HG02678 (cell line): ENCODE measurements at regions not wholly inside any gene's neighbourhood (a gene's known extent, or its start where the extent isn't known, plus 50 kb on each side); places are given as distances from the start of the nearest gene placed in this dataset.

Experiments
- ATAC-seq: cut with Tn5 transposase; IDR thresholded peaks from one replicate; pipeline ENCODE4 v1.9.1; 2021; ENCODE audit warnings: mild to moderate bottlenecking, moderate library complexity; ENCODE audit not compliant: unreplicated experiment

DNA sequence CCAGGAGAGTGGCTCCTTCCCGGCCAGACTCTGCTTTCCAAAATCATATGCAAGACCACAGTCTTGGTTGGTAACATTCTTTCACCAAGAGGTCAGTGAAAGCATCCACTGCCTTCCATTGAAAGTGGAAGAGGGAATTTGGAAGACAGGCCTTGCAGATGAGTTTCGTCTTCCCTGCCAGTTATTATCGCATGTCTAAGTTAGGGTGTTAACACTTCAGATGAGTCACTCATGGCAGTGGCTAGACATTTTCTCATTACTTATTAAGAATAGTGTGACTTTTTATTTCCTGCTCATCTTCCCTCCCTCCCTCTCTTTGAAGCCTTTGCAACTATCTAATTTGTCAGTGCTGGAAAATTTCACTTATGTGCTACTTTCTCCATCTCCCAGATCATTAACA lies 102.9 kb upstream of the EPB41L3 start:
- ATAC-seq, result no peak

DNA sequence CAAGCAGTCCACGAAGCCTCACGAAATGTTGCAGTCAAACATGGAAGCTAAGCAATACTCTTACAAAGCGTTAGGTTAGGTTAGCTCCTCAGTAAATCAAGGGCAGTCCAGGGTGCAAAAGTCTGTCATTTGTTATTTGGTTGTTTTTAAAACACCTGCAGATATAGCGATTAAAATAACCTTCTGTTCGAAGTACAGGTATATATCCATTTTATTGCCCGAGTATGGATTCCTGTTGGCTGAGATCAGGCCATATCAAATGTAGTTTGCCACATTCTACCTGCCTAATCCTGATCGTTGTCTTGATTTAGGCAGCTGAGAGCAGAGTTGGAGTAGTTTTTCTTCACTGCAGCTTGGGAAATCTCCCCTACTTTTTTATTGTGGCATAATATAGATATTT lies 99.5 kb upstream of the EPB41L3 start:
- ATAC-seq, result no peak

DNA sequence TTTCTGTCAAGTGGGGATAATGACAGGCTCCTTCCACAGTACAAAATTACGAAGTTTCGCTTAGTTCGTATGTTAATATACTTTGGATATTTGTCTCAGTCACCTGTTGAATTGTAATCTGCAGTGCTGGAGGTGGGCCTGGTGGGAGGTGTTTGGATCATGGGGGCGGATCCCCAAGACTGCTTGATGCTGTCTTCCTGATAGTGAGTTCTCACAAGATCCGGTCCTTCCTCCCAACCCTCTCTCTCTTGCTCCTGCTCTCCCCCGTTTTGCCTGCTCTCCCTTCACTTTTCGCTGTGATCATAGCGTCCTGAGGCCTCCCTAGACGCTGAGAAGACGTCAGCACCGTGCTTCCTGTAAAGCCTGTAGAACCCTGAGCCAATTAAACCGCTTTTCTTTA lies 97.1 kb upstream of the EPB41L3 start:
- no peak for ATAC-seq

DNA sequence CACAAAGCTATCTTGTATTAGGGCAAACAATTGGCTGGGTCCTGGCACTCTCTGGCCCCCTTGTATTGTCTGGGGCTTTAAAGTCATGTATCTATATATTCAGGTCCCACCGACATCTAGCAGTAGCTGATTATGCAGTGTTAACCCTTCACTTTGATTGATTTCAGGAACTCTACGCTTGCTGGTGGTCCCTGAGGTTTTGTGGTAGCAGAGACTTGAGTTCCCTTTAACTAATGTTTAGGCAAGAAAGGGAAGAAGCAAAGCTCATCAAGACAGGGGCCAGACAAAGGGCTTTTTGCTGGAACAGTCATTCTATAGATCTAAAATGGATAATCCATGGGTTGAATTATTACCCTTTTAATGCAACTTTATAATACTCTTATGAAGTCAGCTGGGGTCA lies 95.3 kb upstream of the EPB41L3 start:
- ATAC-seq, result no peak

DNA sequence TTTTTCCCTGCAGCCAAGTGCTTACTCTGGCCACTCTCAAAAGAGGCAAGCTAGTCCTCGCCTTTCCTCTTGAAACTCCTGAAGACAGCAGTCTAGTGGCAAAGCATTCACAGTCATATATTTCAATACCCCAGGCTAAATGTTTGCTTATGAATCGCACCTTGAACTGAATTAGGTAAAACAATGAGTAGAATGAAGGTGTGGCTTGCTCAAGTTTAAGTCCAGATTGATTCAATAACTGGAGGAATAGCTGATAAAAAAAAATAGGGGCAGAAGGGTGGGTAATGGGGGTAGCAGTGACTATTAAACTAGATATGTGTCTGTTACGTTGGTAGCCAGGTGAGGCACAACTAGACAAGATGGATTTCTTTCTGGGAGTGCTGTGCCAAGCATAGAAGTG lies 88.2 kb upstream of the EPB41L3 start:
- ATAC-seq, result no peak

DNA sequence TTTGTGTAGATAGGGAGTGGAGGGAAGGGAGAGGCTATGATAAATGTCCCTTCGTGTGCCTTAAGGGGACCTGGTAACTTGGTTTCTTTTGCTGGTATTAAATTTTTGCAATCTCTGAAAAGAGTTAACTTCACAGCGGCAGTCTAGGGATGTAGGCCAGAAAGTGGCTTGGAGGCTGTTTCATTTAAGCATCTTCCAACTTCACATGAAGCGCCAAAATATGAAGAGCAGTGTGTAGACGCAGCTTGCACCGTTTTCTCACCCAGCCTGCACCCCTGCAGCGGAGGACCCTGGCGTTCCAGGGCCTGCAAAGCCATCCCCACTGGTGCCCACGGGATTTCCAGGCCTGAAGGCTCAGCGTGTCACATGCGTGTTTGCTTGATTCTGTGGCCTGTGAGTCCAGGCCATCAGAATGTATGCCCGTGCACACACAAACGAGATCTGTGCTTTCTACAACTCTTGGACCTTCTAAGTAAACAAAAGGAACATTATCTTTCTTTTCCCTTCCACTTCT lies 87.2 kb upstream of the EPB41L3 start:
- no peak for ATAC-seq

DNA sequence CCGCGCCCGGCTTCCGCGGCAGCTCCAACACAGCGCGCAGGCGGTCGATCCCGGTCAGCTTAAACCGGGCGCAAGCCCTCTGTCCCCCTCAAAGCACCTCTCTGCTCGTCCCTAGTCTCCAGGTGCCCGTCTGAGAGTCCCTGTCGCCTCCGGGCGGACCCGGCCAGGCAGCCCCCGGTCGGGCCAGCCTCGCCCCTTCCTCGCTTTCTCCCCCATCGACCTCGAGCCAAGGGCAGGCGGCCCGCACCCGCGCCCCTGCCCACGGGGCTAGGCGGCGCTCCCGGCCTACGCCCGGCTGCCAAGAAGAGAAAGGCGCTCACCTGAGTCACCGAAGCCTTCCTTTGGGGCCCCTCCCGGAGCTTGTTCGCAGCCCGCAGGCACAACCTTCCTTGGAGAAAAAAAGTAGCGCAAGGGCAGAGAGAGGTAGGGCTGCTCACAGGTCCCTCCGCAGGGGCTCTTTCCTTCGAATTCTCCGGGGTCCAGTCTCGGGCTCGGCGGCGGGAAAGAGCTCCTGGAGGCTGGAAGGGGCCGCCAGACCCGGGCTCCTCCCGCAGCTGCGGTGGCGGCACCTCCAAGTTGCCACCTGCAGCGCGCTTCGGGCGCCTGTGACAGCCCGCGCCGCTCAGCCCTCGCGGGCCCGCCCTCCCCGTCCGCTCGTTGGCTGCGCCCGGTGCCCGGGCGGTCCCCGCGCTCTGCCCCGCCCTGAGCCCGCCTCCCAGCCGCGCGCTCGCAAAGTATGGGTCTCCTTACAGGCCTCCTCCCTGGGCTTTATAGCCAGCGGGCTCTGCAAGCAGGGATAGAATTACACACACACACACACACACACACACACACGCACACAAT lies 86.5 kb upstream of the EPB41L3 start:
- peak; percentile 66 for ATAC-seq

DNA sequence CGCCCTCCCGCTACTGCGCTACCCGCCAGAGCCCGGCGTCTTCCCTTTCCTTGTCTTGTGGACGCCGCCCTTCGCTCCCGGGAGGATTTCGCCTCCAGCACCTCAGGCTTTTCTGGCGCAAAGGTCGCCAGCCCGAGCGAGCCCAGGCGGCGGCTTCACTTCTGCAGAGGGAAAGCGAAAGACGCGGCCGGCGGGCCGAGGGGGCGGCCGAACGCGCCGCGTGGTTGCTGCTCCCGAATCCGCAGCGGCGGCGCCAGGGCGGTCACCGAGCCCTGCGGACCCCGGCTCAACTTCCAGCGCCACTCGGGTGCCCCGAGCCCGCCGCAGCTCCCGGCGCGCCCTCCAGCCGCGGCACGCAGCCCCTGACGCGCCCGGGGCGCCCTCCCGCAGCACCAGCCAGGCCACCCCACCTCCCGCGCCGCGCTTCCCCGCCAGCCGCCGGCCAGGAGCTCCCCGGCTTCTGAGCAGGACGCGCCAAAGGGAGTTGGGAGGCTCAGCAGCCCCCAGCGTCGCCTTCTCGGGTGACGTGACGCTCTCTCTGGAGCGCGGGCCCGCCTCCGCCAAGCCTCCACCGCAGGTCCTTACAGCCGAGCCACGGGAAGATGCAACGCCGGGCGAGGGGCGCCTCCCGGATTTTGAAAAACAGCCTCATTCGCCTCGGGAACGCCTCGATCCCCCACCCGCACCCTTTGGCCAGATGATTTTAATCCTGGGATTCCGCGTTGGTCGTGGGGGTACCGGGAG lies 84.9 kb upstream of the EPB41L3 start:
- no peak for ATAC-seq

DNA sequence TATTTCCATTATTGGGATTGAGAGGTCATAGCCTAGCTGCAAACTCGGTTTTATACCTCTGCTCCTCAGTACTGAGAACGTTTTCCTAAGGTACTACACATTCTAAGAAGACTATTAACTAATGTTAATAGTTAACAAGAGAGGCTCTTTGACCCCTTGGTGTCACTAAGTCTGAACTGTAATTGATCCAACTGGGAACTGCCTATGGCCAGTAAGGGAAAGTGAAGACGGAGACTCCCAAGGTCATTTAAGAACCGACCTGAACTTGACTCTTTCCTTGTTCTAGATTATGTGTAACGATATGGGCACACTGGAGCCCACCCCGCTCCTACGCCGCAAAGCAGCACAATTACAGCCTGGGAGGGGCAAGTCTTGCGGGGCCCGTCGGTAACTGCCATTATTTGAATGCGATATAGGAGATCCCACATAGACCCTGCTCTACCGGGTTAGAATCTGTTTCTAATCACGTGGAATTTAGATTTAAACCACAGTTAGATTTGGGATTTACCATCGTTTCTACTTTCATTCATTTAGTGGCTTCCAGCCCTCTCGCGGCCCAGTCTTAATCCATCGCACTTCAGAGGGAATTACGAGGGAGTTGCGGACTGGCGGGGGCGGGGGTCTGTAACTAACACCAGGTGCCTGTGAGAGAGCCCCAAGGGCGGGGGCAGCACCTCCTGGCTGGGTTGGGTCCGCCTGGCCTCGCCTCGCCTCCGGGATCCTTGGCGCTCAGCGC lies 84.1 kb upstream of the EPB41L3 start:
- ATAC-seq, result no peak

DNA sequence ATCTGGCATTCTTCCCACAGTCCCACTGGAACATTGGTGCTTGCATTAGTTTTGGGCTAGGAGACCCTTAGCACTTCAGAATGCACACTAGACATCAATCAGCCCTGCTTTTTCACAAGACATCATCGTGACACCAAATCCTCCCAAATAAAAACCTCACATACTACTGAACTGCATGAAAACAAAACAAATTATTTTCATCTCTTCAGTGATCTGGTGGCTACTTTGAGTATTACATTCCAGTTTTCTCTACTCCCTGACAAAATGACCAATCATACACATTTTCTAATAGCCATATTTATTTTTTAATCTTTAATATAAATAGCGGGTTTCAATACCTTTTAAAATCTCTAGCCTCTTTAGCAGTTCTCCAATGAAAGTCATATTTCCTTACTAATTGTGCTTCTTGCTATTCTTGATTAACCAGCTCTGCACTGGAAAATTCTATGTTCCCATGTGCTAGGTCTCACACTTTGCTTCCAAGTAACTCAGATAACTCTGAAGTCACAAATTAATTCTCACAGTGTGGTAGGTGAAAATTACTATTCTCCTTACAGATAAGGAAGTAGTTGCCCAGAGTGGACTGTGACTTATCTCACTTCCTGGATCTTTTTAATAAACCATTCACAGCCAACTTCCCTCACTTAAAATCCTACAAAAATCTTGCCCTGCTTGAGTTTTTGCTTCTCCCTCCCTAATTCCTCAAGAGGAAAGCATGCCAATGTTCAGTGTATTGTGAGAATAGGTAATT lies 82.5 kb upstream of the EPB41L3 start:
- ATAC-seq, result no peak

DNA sequence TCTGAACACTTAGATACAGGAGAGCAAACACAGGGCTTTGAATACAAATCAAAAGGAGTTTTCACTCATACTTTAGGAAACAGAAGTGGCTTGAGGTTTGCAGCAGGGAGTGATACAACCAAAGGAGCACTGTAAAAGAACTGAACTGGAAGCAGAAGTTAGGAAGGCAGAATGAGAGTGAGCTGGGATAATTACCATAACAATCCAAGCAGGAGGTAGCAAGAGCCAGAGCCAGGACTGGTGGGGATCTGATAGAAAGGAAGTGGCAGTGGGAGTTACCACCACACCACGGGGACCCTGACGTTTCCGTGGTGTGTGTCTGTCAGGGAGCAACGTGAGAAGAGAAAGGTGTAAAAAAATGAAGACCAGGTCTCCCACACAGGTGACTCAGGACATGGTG lies 81.3 kb upstream of the EPB41L3 start:
- no peak for ATAC-seq

DNA sequence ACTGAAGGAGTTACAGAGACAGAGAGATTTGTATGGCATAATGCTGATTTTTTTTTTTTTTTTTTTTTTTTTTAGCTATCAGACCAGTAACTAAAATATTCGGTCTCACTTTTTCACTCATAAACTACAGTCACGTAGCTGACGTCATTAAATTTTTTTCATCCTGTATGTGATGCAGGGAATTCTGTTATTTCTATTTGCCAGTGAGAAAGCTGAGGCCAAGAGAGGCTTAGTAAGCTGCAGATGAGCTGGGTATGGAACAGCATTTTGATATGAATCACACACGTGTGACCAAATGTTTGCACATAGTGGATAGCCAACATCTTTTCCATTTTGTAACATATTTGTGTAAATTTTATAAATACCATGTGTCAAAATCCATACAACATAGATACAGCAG lies 79.1 kb upstream of the EPB41L3 start:
- ATAC-seq, result no peak

DNA sequence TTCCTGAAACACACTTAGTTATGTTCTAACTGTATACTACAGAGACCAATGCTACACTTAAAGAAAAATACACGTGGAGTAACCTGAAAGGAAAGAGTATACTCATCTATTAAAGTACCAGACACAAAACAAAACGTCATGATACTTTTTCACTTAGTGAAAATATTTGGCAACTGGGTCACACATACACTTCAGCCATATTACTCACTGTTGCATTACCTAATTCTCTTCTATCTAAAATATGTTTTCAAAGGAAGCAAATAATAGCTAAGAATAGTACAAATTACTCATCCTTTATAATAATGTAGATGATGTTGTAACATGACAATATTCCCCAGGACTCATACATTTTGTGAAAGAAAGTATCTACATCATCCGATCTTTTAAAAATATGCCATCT lies 76.5 kb upstream of the EPB41L3 start:
- no peak for ATAC-seq

DNA sequence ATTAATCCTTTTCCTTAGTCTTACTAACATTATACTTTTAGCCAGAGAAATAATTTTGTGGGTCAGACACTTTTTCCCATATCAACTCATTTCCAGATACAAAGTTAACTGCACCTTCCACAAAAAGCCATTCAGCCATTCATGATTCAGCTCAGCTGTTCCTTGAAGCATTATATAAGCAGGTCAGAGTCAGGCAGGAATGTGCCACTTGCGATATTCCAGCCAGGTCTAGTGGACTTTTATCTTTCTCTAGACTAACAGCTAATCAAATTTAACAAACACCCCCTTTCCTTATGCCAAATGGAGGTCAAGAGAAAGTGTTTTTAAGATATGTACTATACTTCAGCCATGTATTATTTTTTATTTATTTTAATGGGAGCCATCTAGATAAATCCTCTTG lies 75.6 kb upstream of the EPB41L3 start:
- ATAC-seq, result no peak

DNA sequence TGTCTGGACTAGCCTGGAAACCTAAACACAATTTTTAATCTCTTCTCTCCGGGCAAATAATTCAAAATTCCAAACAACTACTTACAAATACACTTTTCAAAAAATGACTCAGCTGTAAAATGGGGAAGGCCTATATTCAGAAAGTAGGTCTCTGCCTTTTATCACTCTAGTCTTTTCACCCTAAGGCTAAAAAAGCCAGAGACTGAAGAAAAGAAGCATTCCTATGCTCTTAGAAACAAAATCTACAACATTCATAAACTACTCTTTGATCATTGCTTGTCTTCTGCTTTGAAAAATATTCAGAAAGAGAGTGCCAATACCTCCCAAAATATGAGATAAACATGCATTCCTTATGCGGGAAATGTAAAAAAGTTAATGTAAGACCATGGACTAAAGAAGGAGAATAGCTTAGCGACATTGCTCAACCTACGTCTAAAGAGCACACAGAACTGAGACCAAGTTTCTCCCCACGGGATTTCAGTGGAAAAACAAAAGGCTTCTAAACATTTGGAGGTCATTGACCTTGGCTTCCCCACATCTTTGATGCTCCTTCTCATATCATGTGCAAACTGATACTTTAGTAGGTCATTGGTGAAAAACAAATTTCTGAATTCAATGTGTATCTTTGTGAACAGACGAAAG lies 74.4 kb upstream of the EPB41L3 start:
- ATAC-seq, result no peak

DNA sequence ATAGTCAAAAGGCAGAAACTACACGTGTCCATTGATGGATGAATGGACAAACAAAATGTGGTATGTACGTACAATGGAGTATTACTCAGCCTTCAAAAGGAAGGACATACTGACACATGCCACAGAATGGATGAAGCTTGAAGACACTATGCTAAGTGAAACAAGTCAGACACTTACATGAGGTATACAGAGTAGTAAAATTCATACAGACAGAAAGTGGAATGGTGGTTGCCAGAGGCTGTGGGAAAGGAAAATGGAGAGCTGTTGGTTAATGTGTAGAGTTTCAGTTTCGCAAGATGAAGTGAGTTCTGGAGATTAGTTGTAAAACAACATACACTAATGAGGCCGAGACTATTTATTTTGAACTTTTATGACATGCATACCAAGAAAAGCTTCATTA lies 67.4 kb upstream of the EPB41L3 start:
- ATAC-seq, result no peak

DNA sequence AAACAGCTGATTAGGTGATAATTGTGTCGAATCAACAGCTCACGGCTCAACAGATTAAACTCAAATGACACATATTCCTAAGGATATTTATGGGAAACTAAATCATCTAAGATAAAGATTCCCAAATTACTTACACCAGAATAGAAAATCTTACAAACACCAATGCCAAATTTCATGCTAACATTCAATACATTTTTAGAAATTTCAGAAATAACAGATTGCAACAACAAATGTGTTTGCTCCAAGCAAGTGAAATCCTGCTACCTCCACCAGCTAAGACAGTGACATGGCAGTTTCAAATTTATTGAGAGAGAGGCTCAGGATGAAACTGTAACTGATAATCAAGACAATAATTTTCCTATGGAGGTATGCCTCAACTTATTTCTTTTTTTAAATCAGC lies 65.0 kb upstream of the EPB41L3 start:
- ATAC-seq, result no peak

DNA sequence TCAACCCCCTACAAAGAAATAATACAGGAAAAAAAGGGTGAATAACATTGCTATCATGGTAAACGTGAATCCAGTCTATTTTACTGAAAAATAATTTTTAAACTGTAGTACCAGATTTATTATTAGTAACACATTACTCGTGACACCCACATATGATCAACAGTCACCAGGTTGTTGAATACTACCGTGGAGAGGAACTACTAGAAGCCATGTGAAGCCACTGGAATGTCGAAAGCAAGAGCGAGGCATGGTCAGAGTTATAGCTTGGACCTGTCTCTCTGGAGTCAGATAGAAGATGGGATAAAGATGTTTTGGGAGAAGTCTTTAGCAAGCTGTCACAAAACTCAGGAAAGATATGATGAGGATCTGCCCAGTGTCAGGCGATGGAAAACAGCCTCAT lies 63.2 kb upstream of the EPB41L3 start:
- ATAC-seq, result no peak

DNA sequence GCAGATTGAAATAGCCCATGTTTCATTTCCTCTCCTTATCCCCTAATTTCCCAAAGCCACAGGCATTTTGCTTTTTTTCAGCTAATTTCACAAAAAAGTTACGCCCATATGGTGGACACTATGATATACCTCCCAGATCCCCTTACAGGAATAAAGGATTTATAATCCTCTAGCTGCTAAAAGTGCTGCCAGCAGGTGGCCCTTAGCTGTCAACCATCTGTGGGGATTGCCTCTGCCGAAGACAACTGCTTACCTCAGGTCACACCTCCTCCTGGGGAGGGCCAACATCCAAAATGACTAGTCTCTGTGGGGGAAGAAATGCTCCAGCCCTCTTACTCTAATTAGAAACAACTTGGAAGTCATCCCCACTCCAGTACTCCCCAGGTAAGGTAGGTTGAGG lies 61.0 kb upstream of the EPB41L3 start:
- no peak for ATAC-seq

DNA sequence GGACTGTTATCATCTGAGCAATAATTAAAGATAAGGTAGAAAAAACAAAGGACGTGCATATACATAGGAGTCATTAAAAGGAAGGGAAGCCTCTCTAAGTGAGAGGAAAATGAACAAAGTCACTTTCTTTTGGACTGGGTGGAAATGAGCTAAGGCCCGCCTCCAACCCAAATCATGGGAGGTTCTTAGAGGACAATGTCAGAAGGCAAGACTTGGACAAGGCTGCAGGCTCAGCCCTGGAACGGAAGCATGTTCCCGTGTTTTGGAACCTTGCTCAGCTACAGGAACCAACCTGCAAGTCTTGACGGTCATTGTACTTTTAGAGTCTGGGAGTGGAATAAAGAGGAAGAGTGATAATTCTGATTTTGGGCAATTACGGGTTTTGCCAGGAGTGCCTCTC lies 59.4 kb upstream of the EPB41L3 start:
- no peak for ATAC-seq
